H1 (cell line): ENCODE measurements at regions not wholly inside any gene's neighbourhood (a gene's known extent, or its start where the extent isn't known, plus 50 kb on each side); places are given as distances from the start of the nearest gene placed in this dataset.
A peak's percentile ranks its signal among the peaks of the same experiment; 100 is the strongest.

Experiments used
- CTCF ChIA-PET: fragments of 300-600 bp; sonication (Branson Sonifier 250); formaldehyde crosslinking; loops from one replicate; lab custom pipeline; 2021; ENCODE audit not compliant: partially characterized antibody; lab: Charles Lee
- POLR2A ChIA-PET: fragments of 300-600 bp; sonication (Branson Sonifier 250); formaldehyde crosslinking; loops from one replicate; lab custom pipeline; 2021; ENCODE audit warnings: inconsistent platforms; ENCODE audit not compliant: partially characterized antibody; lab: Charles Lee
- DNase-seq, 2 experiments: peaks; one replicate each; pipeline versions ENCODE4 v3.0.0 to v3.0.0-alpha.2; 2010 to 2022; ENCODE audit warnings: low spot score in 2 of 2, low read depth in 1 of 2, mixed read lengths in 1 of 2
- FAIRE-seq: peaks from 2 replicates; lab custom pipeline; 2011; peaks lifted over from hg19 to GRCh38; lab: Jason Lieb, UNC
- H2AFZ ChIP-seq: 2 replicates; pipeline ENCODE4 v1.8.1; 2012; ENCODE audit warnings: low read length, inconsistent platforms
- H2AK5ac ChIP-seq: 2 replicates; pipeline ENCODE4 v1.6.1; 2013; ENCODE audit warnings: low read depth, low read length
- H2BK120ac ChIP-seq: replicated peaks from 2 replicates; pipeline ENCODE3; 2013; ENCODE audit warnings: low read depth, low read length, inconsistent platforms
- H2BK12ac ChIP-seq: 2 replicates; pipeline ENCODE4 v1.6.1; 2013; ENCODE audit warnings: low read depth, low read length
- H2BK15ac ChIP-seq: 2 replicates; pipeline ENCODE4 v1.6.1; 2013; ENCODE audit warnings: low read length
- H2BK20ac ChIP-seq: 2 replicates; pipeline ENCODE4 v1.6.1; 2013; ENCODE audit warnings: low read length
- H2BK5ac ChIP-seq: 2 replicates; pipeline ENCODE4 v1.6.1; 2013; ENCODE audit warnings: low read depth, low read length
- H3K14ac ChIP-seq: 2 replicates; pipeline ENCODE4 v1.6.1; 2013; ENCODE audit warnings: inconsistent platforms; ENCODE audit not compliant: insufficient read length
- H3K18ac ChIP-seq: 2 replicates; pipeline ENCODE4 v1.6.1; 2013; ENCODE audit warnings: low read length; ENCODE audit errors: extremely low read depth
- H3K23ac ChIP-seq: 2 replicates; pipeline ENCODE4 v1.6.1; 2013; ENCODE audit warnings: inconsistent platforms; ENCODE audit not compliant: insufficient read length
- H3K23me2 ChIP-seq: 2 replicates; pipeline ENCODE4 v1.6.1; 2013; ENCODE audit warnings: low read depth, low read length
- H3K27ac ChIP-seq: 2 replicates; pipeline ENCODE4 v1.6.1; 2011; ENCODE audit warnings: low read depth, low read length, inconsistent platforms
- H3K27me3 ChIP-seq, 4 experiments: replicated peaks in 1 of 4; 1 replicate in 1 of 4; 2 replicates in 3 of 4; pipeline versions ENCODE4 v1.6.1 to v1.8.1; 2011 to 2013; ENCODE audit warnings: low read length in 3 of 4, mild to moderate bottlenecking in 3 of 4, inconsistent platforms in 2 of 4, mixed read lengths in 2 of 4, moderate library complexity in 1 of 4; ENCODE audit not compliant: control insufficient read depth in 3 of 4, insufficient read depth in 3 of 4; ENCODE audit errors: extremely low read depth in 1 of 4
- H3K36me3 ChIP-seq, 4 experiments: 2 replicates each; pipeline versions ENCODE4 v1.6.1 to v1.8.1; 2011 to 2013; ENCODE audit warnings: mild to moderate bottlenecking in 4 of 4, low read length in 3 of 4, moderate library complexity in 2 of 4, control low read depth in 1 of 4, inconsistent platforms in 1 of 4; ENCODE audit not compliant: insufficient read depth in 4 of 4, control insufficient read depth in 2 of 4
- H3K4ac ChIP-seq: replicated peaks from 2 replicates; pipeline ENCODE3; 2013; ENCODE audit warnings: low read length, low read depth, mixed read lengths, inconsistent platforms; ENCODE audit not compliant: insufficient read length
- H3K4me1 ChIP-seq, 4 experiments: replicated peaks in 1 of 4; 1 replicate in 1 of 4; 2 replicates in 3 of 4; pipeline versions ENCODE4 v1.6.1 to v1.8.1; 2011 to 2013; ENCODE audit warnings: low read length in 3 of 4, inconsistent platforms in 2 of 4, mixed read lengths in 1 of 4; ENCODE audit not compliant: insufficient read depth in 4 of 4, control insufficient read depth in 3 of 4
- H3K4me2 ChIP-seq, 2 experiments: 2 replicates each; pipeline versions ENCODE4 v1.6.1 to v1.8.1; 2011 to 2013; ENCODE audit warnings: low read depth in 2 of 2, low read length in 2 of 2, control low read depth in 1 of 2, inconsistent platforms in 1 of 2, mild to moderate bottlenecking in 1 of 2; ENCODE audit not compliant: insufficient read depth in 1 of 2
- H3K4me3 ChIP-seq, 4 experiments: fragments of 200-600, 300-600 bp in 1 of 4; sonication (generic), shearing (Covaris generic), sonication (Bioruptor Twin) in 1 of 4; 2 replicates each; pipeline versions ENCODE4 v1.5.1 to v1.8.1; 2011 to 2016; ENCODE audit warnings: low read length in 4 of 4, low read depth in 3 of 4, control low read depth in 2 of 4, inconsistent platforms in 2 of 4, mild to moderate bottlenecking in 2 of 4, mixed read lengths in 1 of 4, moderate library complexity in 1 of 4; ENCODE audit not compliant: insufficient read depth in 2 of 4; ENCODE audit errors: extremely low read depth in 1 of 4
- H3K56ac ChIP-seq: replicated peaks from 2 replicates; pipeline ENCODE3; 2013; ENCODE audit warnings: low read depth, mild to moderate bottlenecking, mixed read lengths, low read length, inconsistent platforms; ENCODE audit not compliant: insufficient read length
- H3K79me1 ChIP-seq: 2 replicates; pipeline ENCODE4 v1.6.1; 2013; ENCODE audit warnings: low read depth, low read length, control low read depth
- H3K79me2 ChIP-seq, 2 experiments: 2 replicates each; pipeline versions ENCODE4 v1.6.1 to v1.8.1; 2012 to 2013; ENCODE audit warnings: low read length in 2 of 2, mild to moderate bottlenecking in 2 of 2, inconsistent platforms in 1 of 2; ENCODE audit not compliant: insufficient read depth in 2 of 2, control insufficient read depth in 1 of 2
- H3K9ac ChIP-seq, 4 experiments: replicated peaks in 1 of 4; 1 replicate in 1 of 4; 2 replicates in 3 of 4; pipeline versions ENCODE4 v1.6.1 to v1.8.1; 2011 to 2013; ENCODE audit warnings: low read depth in 3 of 4, low read length in 3 of 4, control low read depth in 2 of 4, mild to moderate bottlenecking in 2 of 4, moderate library complexity in 2 of 4, inconsistent platforms in 1 of 4; ENCODE audit errors: extremely low read depth in 1 of 4
- H3K9me3 ChIP-seq, 2 experiments: 2 replicates each; pipeline versions ENCODE4 v1.6.1 to v1.8.1; 2012 to 2013; ENCODE audit warnings: mild to moderate bottlenecking in 2 of 2, moderate library complexity in 2 of 2, control low read depth in 1 of 2, inconsistent platforms in 1 of 2, low read depth in 1 of 2, low read length in 1 of 2, mixed read lengths in 1 of 2; ENCODE audit not compliant: insufficient read depth in 2 of 2
- H4K20me1 ChIP-seq, 2 experiments: replicated peaks in 1 of 2; 2 replicates each; pipeline versions ENCODE3 to v1.8.1; 2011 to 2013; ENCODE audit warnings: inconsistent platforms in 2 of 2, low read length in 2 of 2, mild to moderate bottlenecking in 1 of 2; ENCODE audit not compliant: insufficient read depth in 2 of 2, control insufficient read depth in 1 of 2
- H4K5ac ChIP-seq: 2 replicates; pipeline ENCODE4 v1.6.1; 2013; ENCODE audit warnings: low read length, low read depth, mixed read lengths, inconsistent platforms; ENCODE audit not compliant: insufficient read length
- H4K8ac ChIP-seq: 2 replicates; pipeline ENCODE4 v1.8.0; 2013; ENCODE audit warnings: mild to moderate bottlenecking, moderate library complexity, low read length, inconsistent platforms; ENCODE audit not compliant: insufficient read depth; ENCODE audit errors: extremely low read depth
- H4K91ac ChIP-seq: replicated peaks from 2 replicates; pipeline ENCODE3; 2013; ENCODE audit warnings: low read length, mixed read lengths, inconsistent platforms; ENCODE audit not compliant: insufficient read length
- TEAD4 ChIP-seq: IDR thresholded peaks from 2 replicates; pipeline ENCODE4 v1.6.1; 2012; ENCODE audit warnings: low read depth, low read length, inconsistent platforms, mixed read lengths
- TF ChIP-seq, protein P1 (sequence below): fragments of 300-600 bp; sonication (generic); IDR thresholded peaks from 2 replicates; pipeline ENCODE4 v1.7.1; 2012; ENCODE audit warnings: low read length, moderate library complexity, mild to moderate bottlenecking, inconsistent platforms; ENCODE audit not compliant: insufficient replicate concordance

GRCh38 chr7:49433794-49434193 is 339.6 kb upstream of the VWC2 start:
- no peak overlapping the region for H3K4ac ChIP-seq
- no peak for FAIRE-seq
- H3K14ac ChIP-seq, result no peak overlapping the region
- H4K20me1 ChIP-seq, result peaks cover 0 to 3% of the 10 kb centered on the region in 2 experiments
- no peak overlapping the region for H4K91ac ChIP-seq
- no peak overlapping the region for H3K9ac ChIP-seq
- peaks cover 6% of the 10 kb centered on the region for H3K23me2 ChIP-seq
- no peaks in the 10 kb centered on the region for H3K9me3 ChIP-seq
- H2AK5ac ChIP-seq, result no peak overlapping the region
- H3K36me3 ChIP-seq, result no peaks in the 10 kb centered on the region
- no peak for DNase-seq
- H3K4me3 ChIP-seq, result no peak overlapping the region
- H3K4me2 ChIP-seq, result no peak overlapping the region
- H2BK15ac ChIP-seq, result no peak overlapping the region
- CTCF ChIA-PET, result interaction anchor here (1.0 kb wide), 1 partner anchor 192 kb away, joined by 3 read pairs; no protein-coding TSS in a partner anchor
- no peak overlapping the region for H2BK20ac ChIP-seq
- H3K23ac ChIP-seq, result no peak overlapping the region
- H3K27ac ChIP-seq, result no peak overlapping the region; the same call in 1 of the 2 replicates
- no peaks in the 10 kb centered on the region for H3K27me3 ChIP-seq
- H2AFZ ChIP-seq, result peak overlapping the region; percentile 27; the same call in 1 of the 2 replicates
- no peaks in the 10 kb centered on the region for H3K79me1 ChIP-seq
- no peak overlapping the region for H4K8ac ChIP-seq
- no peak overlapping the region for H4K5ac ChIP-seq
- no peak overlapping the region for H2BK5ac ChIP-seq
- no peak overlapping the region for H2BK12ac ChIP-seq
- H3K4me1 ChIP-seq, result no peaks in the 10 kb centered on the region
- POLR2A ChIA-PET, result no interaction called here
- no peak overlapping the region for H3K18ac ChIP-seq
- H2BK120ac ChIP-seq, result no peak overlapping the region
- H3K79me2 ChIP-seq, result no peaks in the 10 kb centered on the region
- no peak overlapping the region for H3K56ac ChIP-seq
- no peak for TF ChIP-seq TEAD4
- TF ChIP-seq, protein P1, sequence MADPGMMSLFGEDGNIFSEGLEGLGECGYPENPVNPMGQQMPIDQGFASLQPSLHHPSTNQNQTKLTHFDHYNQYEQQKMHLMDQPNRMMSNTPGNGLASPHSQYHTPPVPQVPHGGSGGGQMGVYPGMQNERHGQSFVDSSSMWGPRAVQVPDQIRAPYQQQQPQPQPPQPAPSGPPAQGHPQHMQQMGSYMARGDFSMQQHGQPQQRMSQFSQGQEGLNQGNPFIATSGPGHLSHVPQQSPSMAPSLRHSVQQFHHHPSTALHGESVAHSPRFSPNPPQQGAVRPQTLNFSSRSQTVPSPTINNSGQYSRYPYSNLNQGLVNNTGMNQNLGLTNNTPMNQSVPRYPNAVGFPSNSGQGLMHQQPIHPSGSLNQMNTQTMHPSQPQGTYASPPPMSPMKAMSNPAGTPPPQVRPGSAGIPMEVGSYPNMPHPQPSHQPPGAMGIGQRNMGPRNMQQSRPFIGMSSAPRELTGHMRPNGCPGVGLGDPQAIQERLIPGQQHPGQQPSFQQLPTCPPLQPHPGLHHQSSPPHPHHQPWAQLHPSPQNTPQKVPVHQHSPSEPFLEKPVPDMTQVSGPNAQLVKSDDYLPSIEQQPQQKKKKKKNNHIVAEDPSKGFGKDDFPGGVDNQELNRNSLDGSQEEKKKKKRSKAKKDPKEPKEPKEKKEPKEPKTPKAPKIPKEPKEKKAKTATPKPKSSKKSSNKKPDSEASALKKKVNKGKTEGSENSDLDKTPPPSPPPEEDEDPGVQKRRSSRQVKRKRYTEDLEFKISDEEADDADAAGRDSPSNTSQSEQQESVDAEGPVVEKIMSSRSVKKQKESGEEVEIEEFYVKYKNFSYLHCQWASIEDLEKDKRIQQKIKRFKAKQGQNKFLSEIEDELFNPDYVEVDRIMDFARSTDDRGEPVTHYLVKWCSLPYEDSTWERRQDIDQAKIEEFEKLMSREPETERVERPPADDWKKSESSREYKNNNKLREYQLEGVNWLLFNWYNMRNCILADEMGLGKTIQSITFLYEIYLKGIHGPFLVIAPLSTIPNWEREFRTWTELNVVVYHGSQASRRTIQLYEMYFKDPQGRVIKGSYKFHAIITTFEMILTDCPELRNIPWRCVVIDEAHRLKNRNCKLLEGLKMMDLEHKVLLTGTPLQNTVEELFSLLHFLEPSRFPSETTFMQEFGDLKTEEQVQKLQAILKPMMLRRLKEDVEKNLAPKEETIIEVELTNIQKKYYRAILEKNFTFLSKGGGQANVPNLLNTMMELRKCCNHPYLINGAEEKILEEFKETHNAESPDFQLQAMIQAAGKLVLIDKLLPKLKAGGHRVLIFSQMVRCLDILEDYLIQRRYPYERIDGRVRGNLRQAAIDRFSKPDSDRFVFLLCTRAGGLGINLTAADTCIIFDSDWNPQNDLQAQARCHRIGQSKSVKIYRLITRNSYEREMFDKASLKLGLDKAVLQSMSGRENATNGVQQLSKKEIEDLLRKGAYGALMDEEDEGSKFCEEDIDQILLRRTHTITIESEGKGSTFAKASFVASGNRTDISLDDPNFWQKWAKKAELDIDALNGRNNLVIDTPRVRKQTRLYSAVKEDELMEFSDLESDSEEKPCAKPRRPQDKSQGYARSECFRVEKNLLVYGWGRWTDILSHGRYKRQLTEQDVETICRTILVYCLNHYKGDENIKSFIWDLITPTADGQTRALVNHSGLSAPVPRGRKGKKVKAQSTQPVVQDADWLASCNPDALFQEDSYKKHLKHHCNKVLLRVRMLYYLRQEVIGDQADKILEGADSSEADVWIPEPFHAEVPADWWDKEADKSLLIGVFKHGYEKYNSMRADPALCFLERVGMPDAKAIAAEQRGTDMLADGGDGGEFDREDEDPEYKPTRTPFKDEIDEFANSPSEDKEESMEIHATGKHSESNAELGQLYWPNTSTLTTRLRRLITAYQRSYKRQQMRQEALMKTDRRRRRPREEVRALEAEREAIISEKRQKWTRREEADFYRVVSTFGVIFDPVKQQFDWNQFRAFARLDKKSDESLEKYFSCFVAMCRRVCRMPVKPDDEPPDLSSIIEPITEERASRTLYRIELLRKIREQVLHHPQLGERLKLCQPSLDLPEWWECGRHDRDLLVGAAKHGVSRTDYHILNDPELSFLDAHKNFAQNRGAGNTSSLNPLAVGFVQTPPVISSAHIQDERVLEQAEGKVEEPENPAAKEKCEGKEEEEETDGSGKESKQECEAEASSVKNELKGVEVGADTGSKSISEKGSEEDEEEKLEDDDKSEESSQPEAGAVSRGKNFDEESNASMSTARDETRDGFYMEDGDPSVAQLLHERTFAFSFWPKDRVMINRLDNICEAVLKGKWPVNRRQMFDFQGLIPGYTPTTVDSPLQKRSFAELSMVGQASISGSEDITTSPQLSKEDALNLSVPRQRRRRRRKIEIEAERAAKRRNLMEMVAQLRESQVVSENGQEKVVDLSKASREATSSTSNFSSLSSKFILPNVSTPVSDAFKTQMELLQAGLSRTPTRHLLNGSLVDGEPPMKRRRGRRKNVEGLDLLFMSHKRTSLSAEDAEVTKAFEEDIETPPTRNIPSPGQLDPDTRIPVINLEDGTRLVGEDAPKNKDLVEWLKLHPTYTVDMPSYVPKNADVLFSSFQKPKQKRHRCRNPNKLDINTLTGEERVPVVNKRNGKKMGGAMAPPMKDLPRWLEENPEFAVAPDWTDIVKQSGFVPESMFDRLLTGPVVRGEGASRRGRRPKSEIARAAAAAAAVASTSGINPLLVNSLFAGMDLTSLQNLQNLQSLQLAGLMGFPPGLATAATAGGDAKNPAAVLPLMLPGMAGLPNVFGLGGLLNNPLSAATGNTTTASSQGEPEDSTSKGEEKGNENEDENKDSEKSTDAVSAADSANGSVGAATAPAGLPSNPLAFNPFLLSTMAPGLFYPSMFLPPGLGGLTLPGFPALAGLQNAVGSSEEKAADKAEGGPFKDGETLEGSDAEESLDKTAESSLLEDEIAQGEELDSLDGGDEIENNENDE, result no peak
